ENCODE measurements at regions not wholly inside any gene's neighbourhood (a gene's known extent, or its start where the extent isn't known, plus 50 kb on each side); places are given as distances from the start of the nearest gene placed in this dataset.
A peak's percentile ranks its signal among the peaks of the same experiment; 100 is the strongest.

GRCh38 chr7:140242057-140243031 is 65.6 kb upstream of the KDM7A start:
- DNase-seq (ENCODE audit: extremely low read depth in 1 of 2, low read depth in 1 of 2): no peak

- no peak for DNase-seq (ENCODE audit: extremely low read depth in 1 of 2, low read depth in 1 of 2)
Measured at GRCh38 chr7:140239653-140239935, 62.8 kb upstream of the KDM7A start.

- DNase-seq (ENCODE audit: extremely low read depth in 1 of 2, low read depth in 1 of 2): no peak
Measured at GRCh38 chr7:140238778-140239652, 62.2 kb upstream of the KDM7A start.

GRCh38 chr7:140237390-140237789 is 60.6 kb upstream of the KDM7A start:
- DNase-seq (ENCODE audit: extremely low read depth in 1 of 2, low read depth in 1 of 2): no peak

- no peak for DNase-seq (ENCODE audit: extremely low read depth in 1 of 2, low read depth in 1 of 2)
Measured at GRCh38 chr7:140236626-140237025, 59.8 kb upstream of the KDM7A start.

GRCh38 chr7:140235114-140235513 is 58.3 kb upstream of the KDM7A start:
- no peak for DNase-seq (ENCODE audit: extremely low read depth in 1 of 2, low read depth in 1 of 2)

GRCh38 chr7:140232957-140233917 is 56.5 kb upstream of the KDM7A start:
- DNase-seq (ENCODE audit: extremely low read depth in 1 of 2, low read depth in 1 of 2): no peak

GRCh38 chr7:140231771-140232491 is 55.1 kb upstream of the KDM7A start:
- DNase-seq (ENCODE audit: extremely low read depth in 1 of 2, low read depth in 1 of 2): no peak

- DNase-seq (ENCODE audit: extremely low read depth in 1 of 2, low read depth in 1 of 2): peak; percentile 31 to 57
Measured at GRCh38 chr7:140230861-140231770, 54.3 kb upstream of the KDM7A start.

GRCh38 chr7:140230516-140230860 is 53.7 kb upstream of the KDM7A start:
- peak; percentile 52 to 60 for DNase-seq (ENCODE audit: extremely low read depth in 1 of 2, low read depth in 1 of 2)

GRCh38 chr7:140229591-140230515 is 53.1 kb upstream of the KDM7A start:
- peak; percentile 27 to 57 for DNase-seq (ENCODE audit: extremely low read depth in 1 of 2, low read depth in 1 of 2)

GRCh38 chr7:140229101-140229525 is 52.3 kb upstream of the KDM7A start:
- DNase-seq (ENCODE audit: extremely low read depth in 1 of 2, low read depth in 1 of 2): no peak

Data from stimulated activated CD8-positive, alpha-beta memory T cell treated with anti-CD3 and anti-CD28 coated beads, Interleukin-7, amount 100 ng/mL, for 48 hours (primary cell).